ENCODE measurements at regions not wholly inside any gene's neighbourhood (a gene's known extent, or its start where the extent isn't known, plus 50 kb on each side); places are given as distances from the start of the nearest gene placed in this dataset.

GRCh38 chr20:57797401-57797800, 87.6 kb upstream of the PMEPA1 start:
- H3K23ac ChIP-seq (ENCODE audit: insufficient read length, low read depth, low read length) = no peak overlapping the region
- no peaks in the 10 kb centered on the region for H3K27me3 ChIP-seq (ENCODE audit: insufficient read depth, low read length)
- no peaks in the 10 kb centered on the region for H3K36me3 Mint-ChIP-seq (ENCODE audit: insufficient read depth in 1 of 3, low read depth in 3 of 3)
- H3K27me3 Mint-ChIP-seq (ENCODE audit: low read depth) = no peaks in the 10 kb centered on the region; the same call in 1 of the 2 replicates
- no peak overlapping the region for H2BK120ac ChIP-seq (ENCODE audit: low read depth, low read length, poor library complexity, severe bottlenecking)
- H3K4me1 Mint-ChIP-seq = no peaks in the 10 kb centered on the region; a peak in 1 of 4 replicates
- H3K56ac ChIP-seq (ENCODE audit: insufficient read length, low read depth, low read length) = no peak overlapping the region
- H3K79me1 ChIP-seq (ENCODE audit: insufficient read depth, low read depth, low read length, poor library complexity, severe bottlenecking) = no peaks in the 10 kb centered on the region
- H3K27ac ChIP-seq (ENCODE audit: insufficient read length, low read depth, low read length) = no peak overlapping the region
- no peaks in the 10 kb centered on the region for H3K4me1 ChIP-seq (ENCODE audit: insufficient read depth, low read length)
- no peaks in the 10 kb centered on the region for H3K9me3 ChIP-seq (ENCODE audit: control insufficient read depth, low read depth, low read length)
- H3K4me2 ChIP-seq (ENCODE audit: insufficient read depth, insufficient read length, low read length) = no peak overlapping the region
- H4K91ac ChIP-seq (ENCODE audit: insufficient read length, low read depth, low read length) = no peak overlapping the region
- H3K79me2 ChIP-seq (ENCODE audit: insufficient read depth, low read length) = no peaks in the 10 kb centered on the region
- no peak overlapping the region for H3K18ac ChIP-seq (ENCODE audit: insufficient read length, low read depth, low read length)
- H2AFZ ChIP-seq (ENCODE audit: low read length) = no peak overlapping the region
- no peak overlapping the region for H3K9ac ChIP-seq (ENCODE audit: extremely low read depth, insufficient read length, low read length)
- H2BK12ac ChIP-seq (ENCODE audit: insufficient read length, low read depth, low read length) = no peak overlapping the region
- H2BK15ac ChIP-seq (ENCODE audit: low read depth, low read length) = no peak overlapping the region
- no peak overlapping the region for H4K8ac ChIP-seq (replicated peaks; ENCODE audit: insufficient read length, low read depth, low read length)
- TF ChIP-seq CTCF (conservative IDR thresholded peaks at IDR 0.05) = no peak
- WGBS (ENCODE audit: extremely low coverage, insufficient read length, low lambda C conversion rate) = no CpG with 5 or more reads among the region's 1 CpG
- no peak overlapping the region for H3K14ac ChIP-seq (ENCODE audit: insufficient read depth, low read length)
- H4K5ac ChIP-seq (ENCODE audit: insufficient read length, low read depth, low read length) = no peak overlapping the region
- H2BK20ac ChIP-seq (ENCODE audit: low read depth, low read length, poor library complexity, severe bottlenecking) = no peak overlapping the region
- H2AK5ac ChIP-seq (ENCODE audit: insufficient read length, low read length) = no peak overlapping the region
- no peak overlapping the region for H3K4me3 Mint-ChIP-seq
- H3K9me3 Mint-ChIP-seq = no peaks in the 10 kb centered on the region
- no peak overlapping the region for H3T11ph ChIP-seq (ENCODE audit: low read length)
- H2BK5ac ChIP-seq (ENCODE audit: insufficient read length, low read length) = no peak overlapping the region
- H3K4ac ChIP-seq (ENCODE audit: low read depth, low read length) = no peak overlapping the region
- no peaks in the 10 kb centered on the region for H3K23me2 ChIP-seq (ENCODE audit: insufficient read length, low read depth, low read length, poor library complexity, severe bottlenecking)
- no peak for DNase-seq
- H4K20me1 ChIP-seq (ENCODE audit: control insufficient read depth, insufficient read depth, insufficient read length) = no peaks in the 10 kb centered on the region
- H3K27ac Mint-ChIP-seq = no peak overlapping the region
